ENCODE measurements at regions not wholly inside any gene's neighbourhood (a gene's known extent, or its start where the extent isn't known, plus 50 kb on each side); places are given as distances from the start of the nearest gene placed in this dataset.

- in situ Hi-C loops (cut with HindIII; ENCODE audit: extremely low pct_ligation_motif_present, low pct_unique_long_range_greater_than_20kb) (no loop called here), intact Hi-C loops (cut with micrococcal nuclease; ENCODE audit: unreplicated experiment) (no loop called here)
- Histone ChIP-seq H3K27ac (ENCODE audit: extremely low read length, insufficient read depth, low read length) (no peak overlapping the region), H3K4me1 (ENCODE audit: insufficient read depth, low read length) (no peaks in the 10 kb centered on the region), H3K4me2 (ENCODE audit: low read depth, low read length) (no peak overlapping the region), H3K9me3 (ENCODE audit: low read length) (peaks cover 51% of the 10 kb centered on the region), H3K9ac (ENCODE audit: insufficient read depth, low read depth, low read length) (no peak overlapping the region), H2AFZ (ENCODE audit: low read length) (no peak overlapping the region), H3K36me3 (replicated peaks in 1 of 2; ENCODE audit: control insufficient read depth in 1 of 2, insufficient read depth in 2 of 2, low read length in 2 of 2) (no peaks in the 10 kb centered on the region), H3K27me3 (ENCODE audit: control insufficient read depth in 1 of 2, insufficient read depth in 2 of 2, low read length in 2 of 2) (no peaks in the 10 kb centered on the region), H4K20me1 (ENCODE audit: insufficient read depth, low read length) (no peaks in the 10 kb centered on the region), H3K79me2 (ENCODE audit: insufficient read depth, low read length) (no peaks in the 10 kb centered on the region), H3K4me3 (replicated peaks in 1 of 3; ENCODE audit: insufficient read depth in 1 of 3, low read depth in 2 of 3, low read length in 3 of 3) (no peak overlapping the region)
- no TSS peak for BruUV-seq (replicated peaks)
- ChIA-PET CTCF (ENCODE audit: low intra/inter-chr PET ratio, low total read pairs) (no interaction called here), POLR2A (no interaction called here)
- no peak for TF ChIP-seq BRCA1 (CRISPR knock-in tag; IDR thresholded peaks at IDR 0.05)
- TF ChIP-seq MXD4 (CRISPR knock-in tag; IDR thresholded peaks at IDR 0.05): no peak
- no peak for TF ChIP-seq ZSCAN22 (CRISPR knock-in tag; IDR thresholded peaks at IDR 0.05)
- no peak for TF ChIP-seq RNF219 (CRISPR knock-in tag; IDR thresholded peaks at IDR 0.05)
- no peak for TF ChIP-seq ZNF678 (CRISPR knock-in tag; IDR thresholded peaks at IDR 0.05)
- no peak for TF ChIP-seq NFKBIZ (CRISPR knock-in tag; IDR thresholded peaks at IDR 0.05)
- no peak for TF ChIP-seq RFX3 (CRISPR knock-in tag; IDR thresholded peaks at IDR 0.05)
- no peak for FAIRE-seq
- no peak for DNase-seq (ENCODE audit: low spot score)
- no peak for ATAC-seq
- 2% methylated on average over 4 of the region's 4 CpGs for WGBS (ENCODE audit: low lambda C conversion rate)
Observed at GRCh38 chr1:105964879-105965278, 1091.6 kb upstream of the PRMT6 start.

DNA sequence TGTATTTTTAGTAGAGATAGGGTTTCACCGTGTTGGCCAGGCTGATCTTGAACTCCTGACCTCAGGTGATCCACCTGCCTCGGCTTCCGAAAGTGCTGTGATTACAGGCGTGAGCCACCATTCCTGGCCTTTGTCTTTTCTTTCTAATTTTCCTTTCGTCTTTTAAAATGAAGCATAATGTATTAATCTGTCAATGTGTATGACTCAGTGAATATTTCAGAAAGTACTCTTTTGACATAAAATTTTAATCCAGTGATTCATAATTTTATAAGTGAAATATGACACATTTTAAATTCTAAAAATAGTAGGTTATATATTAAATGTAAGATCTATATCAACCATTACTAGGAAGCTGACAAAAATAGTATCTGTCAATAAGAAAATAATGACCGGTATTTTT, 1059.0 kb upstream of the PRMT6 start:
- ChIA-PET POLR2A (no interaction called here), CTCF (ENCODE audit: low intra/inter-chr PET ratio, low total read pairs) (no interaction called here)
- TF ChIP-seq ZC3H13 (CRISPR knock-in tag; IDR thresholded peaks at IDR 0.05) (no peak), ZNF549 (CRISPR knock-in tag; IDR thresholded peaks at IDR 0.05) (no peak)
- TF ChIP-seq, protein P1, sequence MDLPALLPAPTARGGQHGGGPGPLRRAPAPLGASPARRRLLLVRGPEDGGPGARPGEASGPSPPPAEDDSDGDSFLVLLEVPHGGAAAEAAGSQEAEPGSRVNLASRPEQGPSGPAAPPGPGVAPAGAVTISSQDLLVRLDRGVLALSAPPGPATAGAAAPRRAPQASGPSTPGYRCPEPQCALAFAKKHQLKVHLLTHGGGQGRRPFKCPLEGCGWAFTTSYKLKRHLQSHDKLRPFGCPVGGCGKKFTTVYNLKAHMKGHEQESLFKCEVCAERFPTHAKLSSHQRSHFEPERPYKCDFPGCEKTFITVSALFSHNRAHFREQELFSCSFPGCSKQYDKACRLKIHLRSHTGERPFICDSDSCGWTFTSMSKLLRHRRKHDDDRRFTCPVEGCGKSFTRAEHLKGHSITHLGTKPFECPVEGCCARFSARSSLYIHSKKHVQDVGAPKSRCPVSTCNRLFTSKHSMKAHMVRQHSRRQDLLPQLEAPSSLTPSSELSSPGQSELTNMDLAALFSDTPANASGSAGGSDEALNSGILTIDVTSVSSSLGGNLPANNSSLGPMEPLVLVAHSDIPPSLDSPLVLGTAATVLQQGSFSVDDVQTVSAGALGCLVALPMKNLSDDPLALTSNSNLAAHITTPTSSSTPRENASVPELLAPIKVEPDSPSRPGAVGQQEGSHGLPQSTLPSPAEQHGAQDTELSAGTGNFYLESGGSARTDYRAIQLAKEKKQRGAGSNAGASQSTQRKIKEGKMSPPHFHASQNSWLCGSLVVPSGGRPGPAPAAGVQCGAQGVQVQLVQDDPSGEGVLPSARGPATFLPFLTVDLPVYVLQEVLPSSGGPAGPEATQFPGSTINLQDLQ (CRISPR knock-in tag; IDR thresholded peaks at IDR 0.05): no peak
- FAIRE-seq: no peak
- intact Hi-C loops (cut with micrococcal nuclease; ENCODE audit: unreplicated experiment) (no loop called here), in situ Hi-C loops (cut with HindIII; ENCODE audit: extremely low pct_ligation_motif_present, low pct_unique_long_range_greater_than_20kb) (no loop called here)
- Histone ChIP-seq H3K36me3 (replicated peaks in 1 of 2; ENCODE audit: control insufficient read depth in 1 of 2, insufficient read depth in 2 of 2, low read length in 2 of 2) (no peaks in the 10 kb centered on the region), H3K27me3 (ENCODE audit: control insufficient read depth in 1 of 2, insufficient read depth in 2 of 2, low read length in 2 of 2) (no peaks in the 10 kb centered on the region), H3K4me2 (ENCODE audit: low read depth, low read length) (no peak overlapping the region), H2AFZ (ENCODE audit: low read length) (no peak overlapping the region), H3K9ac (ENCODE audit: insufficient read depth, low read depth, low read length) (no peak overlapping the region), H3K4me1 (ENCODE audit: insufficient read depth, low read length) (no peaks in the 10 kb centered on the region), H3K4me3 (replicated peaks in 1 of 3; ENCODE audit: insufficient read depth in 1 of 3, low read depth in 2 of 3, low read length in 3 of 3) (no peak overlapping the region), H3K27ac (ENCODE audit: extremely low read length, insufficient read depth, low read length) (no peak overlapping the region), H4K20me1 (ENCODE audit: insufficient read depth, low read length) (no peaks in the 10 kb centered on the region), H3K79me2 (ENCODE audit: insufficient read depth, low read length) (no peaks in the 10 kb centered on the region), H3K9me3 (ENCODE audit: low read length) (peaks cover 41% of the 10 kb centered on the region)
- ATAC-seq: no peak
- no TSS peak for BruUV-seq (replicated peaks)
- DNase-seq (ENCODE audit: low spot score): no peak
- 12% methylated on average over 6 of the region's 6 CpGs for WGBS (ENCODE audit: low lambda C conversion rate)
